HAP-1 (cell line): ENCODE measurements at regions not wholly inside any gene's neighbourhood (a gene's known extent, or its start where the extent isn't known, plus 50 kb on each side); places are given as distances from the start of the nearest gene placed in this dataset.
A peak's percentile ranks its signal among the peaks of the same experiment; 100 is the strongest.
"Not testable (repeated sequence)": the region's sequence is repeated elsewhere in the genome, so short reads cannot be mapped to it uniquely, and the experiment has no call there.

Experiments used
- DNase-seq, 2 experiments: peaks; one replicate each; pipeline ENCODE4 v3.0.0-alpha.2; 2016 to 2020; ENCODE audit warnings: low spot score in 2 of 2
- H3K27me3 ChIP-seq: fragments of 250-450 bp; sonication (Bioruptor Pico); 2 replicates; pipeline ENCODE4 v1.5.1; 2020; ENCODE audit warnings: low read depth, mild to moderate bottlenecking, moderate library complexity
- H3K36me3 ChIP-seq: fragments of 250-450 bp; sonication (Bioruptor Pico); replicated peaks from 2 replicates; pipeline ENCODE4 v1.5.1; 2020; ENCODE audit warnings: mild to moderate bottlenecking
- H3K4me1 ChIP-seq: fragments of 250-450 bp; sonication (Bioruptor Pico); 2 replicates; pipeline ENCODE4 v1.5.1; 2020; ENCODE audit warnings: mild to moderate bottlenecking
- H3K4me3 ChIP-seq: fragments of 250-450 bp; sonication (Bioruptor Pico); 2 replicates; pipeline ENCODE4 v1.5.1; 2020; ENCODE audit warnings: mild to moderate bottlenecking, moderate library complexity
- H3K9me3 ChIP-seq: fragments of 250-450 bp; sonication (Bioruptor Pico); 2 replicates; pipeline ENCODE4 v1.5.1; 2020; ENCODE audit warnings: mild to moderate bottlenecking, moderate library complexity
- in situ Hi-C: fragments of 300-500 bp; cut with MboI; formaldehyde crosslinking; loops from 3 replicates; pipeline ENCODE4 v1.14.3; 2020; ENCODE audit warnings: low sequenced_read_pairs, inconsistent platforms, mixed read lengths

DNA sequence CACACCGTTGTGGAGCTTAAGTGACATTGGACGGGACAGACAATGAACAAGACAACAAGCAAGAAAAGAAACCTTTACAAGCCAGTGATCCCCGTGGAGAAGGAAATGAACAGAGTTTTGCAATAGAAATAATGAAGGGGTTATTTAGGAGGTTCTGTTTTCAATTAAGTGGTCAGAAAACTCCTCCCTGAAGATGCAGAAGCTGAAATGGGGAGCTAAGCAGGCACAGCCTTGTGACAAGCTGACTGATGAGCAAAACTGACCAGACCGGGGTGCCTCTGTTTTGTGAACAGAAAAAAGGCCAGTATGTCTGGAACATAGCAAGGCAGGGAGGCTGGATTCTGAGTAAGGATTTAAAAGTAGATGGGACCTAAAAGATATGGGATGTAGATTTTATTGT lies 299.8 kb upstream of the POM121L12 start:
- Histone ChIP-seq H3K36me3 (no peaks in the 10 kb centered on the region), H3K27me3 (no peaks in the 10 kb centered on the region), H3K9me3 (no peaks in the 10 kb centered on the region), H3K4me1 (no peaks in the 10 kb centered on the region), H3K4me3 (no peak overlapping the region)
- in situ Hi-C loops = no loop called here
- DNase-seq = no peak

DNA sequence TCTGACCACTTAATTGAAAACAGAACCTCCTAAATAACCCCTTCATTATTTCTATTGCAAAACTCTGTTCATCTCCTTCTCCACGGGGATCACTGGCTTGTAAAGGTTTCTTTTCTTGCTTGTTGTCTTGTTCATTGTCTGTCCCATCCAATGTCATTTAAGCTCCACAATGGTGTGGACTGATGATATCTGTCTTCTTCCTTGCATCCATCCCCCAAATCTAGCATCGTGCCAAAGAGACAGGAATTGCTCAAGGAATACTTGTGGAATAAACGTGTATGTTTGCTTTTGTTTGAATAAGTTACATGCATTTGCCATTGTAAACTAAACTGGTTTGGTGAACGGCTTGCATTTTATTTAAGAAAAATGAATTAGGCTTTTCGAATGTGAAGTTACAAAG lies 306.8 kb upstream of the POM121L12 start:
- H3K9me3 ChIP-seq, H3K4me3 ChIP-seq, in situ Hi-C loops, DNase-seq, H3K4me1 ChIP-seq, H3K27me3 ChIP-seq, H3K36me3 ChIP-seq: not testable (repeated sequence)

DNA sequence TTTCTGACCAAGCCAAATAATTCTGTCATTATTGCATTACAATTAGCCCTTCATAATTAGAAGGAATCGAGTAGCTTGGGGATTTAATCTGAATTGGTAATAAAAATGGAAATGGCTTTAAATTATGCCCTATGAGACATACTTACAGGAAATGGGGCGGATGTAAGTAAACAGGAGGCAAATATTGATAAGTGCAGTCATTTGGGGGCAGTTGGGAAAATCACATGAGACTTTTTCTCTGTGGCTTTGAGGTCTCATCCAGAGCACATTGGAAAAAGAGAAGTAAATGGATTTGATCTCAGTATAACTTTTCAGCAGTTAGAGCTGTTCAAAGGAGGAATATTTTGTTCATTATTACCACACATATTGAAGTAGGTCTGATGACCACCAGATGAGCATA lies 307.8 kb upstream of the POM121L12 start:
- Histone ChIP-seq H3K4me1 (no peaks in the 10 kb centered on the region), H3K36me3 (no peaks in the 10 kb centered on the region)
- in situ Hi-C loops = no loop called here

DNA sequence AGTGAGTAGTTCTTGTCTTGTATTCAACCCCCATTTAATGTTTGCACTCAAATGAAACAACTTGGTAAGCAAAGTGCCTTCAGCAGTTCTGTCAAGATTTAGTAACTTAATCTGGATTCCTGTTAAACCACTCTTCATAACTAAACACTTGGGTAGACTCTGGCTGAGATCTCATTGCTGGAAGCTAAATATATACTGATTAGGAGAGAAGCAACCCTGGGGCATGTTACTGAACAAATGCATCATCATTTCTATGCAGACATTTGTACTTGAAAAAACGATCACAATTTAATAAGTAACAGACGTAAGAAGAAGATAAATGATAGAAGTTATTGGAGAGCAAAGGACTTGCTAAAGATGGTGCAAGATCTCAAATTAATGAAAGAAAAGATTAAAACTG lies 308.4 kb upstream of the POM121L12 start:
- H3K4me1 ChIP-seq = no peaks in the 10 kb centered on the region
- no peaks in the 10 kb centered on the region for H3K27me3 ChIP-seq
- no peak overlapping the region for H3K4me3 ChIP-seq
- DNase-seq = no peak
- H3K36me3 ChIP-seq = no peaks in the 10 kb centered on the region
- in situ Hi-C loops = no loop called here
- H3K9me3 ChIP-seq = no peaks in the 10 kb centered on the region

More for the DNA sequence above, 307.8 kb upstream of the POM121L12 start:
- no peak overlapping the region for H3K4me3 ChIP-seq
- H3K9me3 ChIP-seq = no peaks in the 10 kb centered on the region
- H3K27me3 ChIP-seq = no peaks in the 10 kb centered on the region
- no peak for DNase-seq

DNA sequence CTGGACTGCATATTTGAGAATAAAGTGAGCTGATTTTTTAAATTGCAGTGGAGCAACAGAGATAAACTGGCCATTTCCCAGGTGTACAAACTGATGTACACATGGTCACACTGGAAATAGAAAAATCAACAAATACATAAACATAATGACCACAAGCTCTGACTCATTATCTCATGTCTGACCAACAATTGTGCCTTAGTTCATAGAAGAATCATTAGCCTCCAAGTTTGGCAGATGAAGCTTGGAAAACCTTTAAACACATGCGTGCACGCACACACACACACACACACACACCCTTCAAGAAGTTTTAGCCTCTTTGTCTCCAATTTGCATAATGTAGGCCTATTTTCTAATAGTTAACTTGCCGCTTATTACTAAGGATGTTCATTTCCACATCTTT lies 308.9 kb upstream of the POM121L12 start:
- H3K4me1 ChIP-seq = no peaks in the 10 kb centered on the region

DNA sequence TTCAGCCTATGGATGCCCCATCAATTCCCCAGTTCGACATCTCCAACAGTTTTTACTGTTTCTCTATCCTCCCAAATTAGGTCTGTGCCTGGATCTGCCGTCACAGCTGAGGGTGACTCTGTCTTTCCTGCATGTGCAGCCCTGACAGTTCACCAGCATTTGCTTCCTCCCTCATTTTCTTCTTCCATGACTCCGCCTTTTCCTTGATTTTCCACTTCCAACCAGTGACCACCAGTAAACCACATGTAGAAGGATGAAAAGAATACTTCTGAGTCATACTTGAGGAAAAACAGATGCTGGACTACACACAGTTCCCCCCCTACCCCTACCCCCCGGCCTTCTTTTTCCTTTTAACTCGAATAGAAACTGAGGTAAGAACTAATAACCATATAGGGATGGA lies 311.8 kb upstream of the POM121L12 start:
- H3K4me1 ChIP-seq = no peaks in the 10 kb centered on the region
- H3K4me3 ChIP-seq = no peak overlapping the region
- in situ Hi-C loops = no loop called here
- H3K36me3 ChIP-seq = no peaks in the 10 kb centered on the region
- no peaks in the 10 kb centered on the region for H3K27me3 ChIP-seq
- no peaks in the 10 kb centered on the region for H3K9me3 ChIP-seq
- DNase-seq = no peak

More for the DNA sequence above, 308.9 kb upstream of the POM121L12 start:
- Histone ChIP-seq H3K9me3 (no peaks in the 10 kb centered on the region), H3K36me3 (no peaks in the 10 kb centered on the region), H3K4me3 (no peak overlapping the region), H3K27me3 (no peaks in the 10 kb centered on the region)
- DNase-seq = no peak
- in situ Hi-C loops = no loop called here

DNA sequence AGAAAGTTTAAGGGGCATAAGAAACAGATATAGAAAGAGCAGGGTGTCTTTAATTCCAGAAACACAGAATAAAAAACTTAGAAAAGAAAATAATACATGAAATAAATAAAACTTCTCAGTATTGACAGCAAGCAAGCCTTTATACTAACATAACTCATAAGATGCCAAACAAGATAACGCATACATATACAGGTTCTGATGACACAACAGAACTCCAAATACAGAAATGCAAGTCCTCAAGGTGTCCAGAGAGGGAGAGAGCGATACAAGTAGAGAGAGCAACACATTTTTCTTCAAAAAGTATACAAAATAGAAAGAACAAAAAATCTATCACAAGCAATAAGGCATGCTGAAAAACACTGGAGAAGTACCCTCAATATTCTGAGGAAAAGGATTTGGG lies 314.6 kb upstream of the POM121L12 start:
- in situ Hi-C loops = no loop called here
- H3K4me3 ChIP-seq = no peak overlapping the region
- no peaks in the 10 kb centered on the region for H3K4me1 ChIP-seq
- H3K36me3 ChIP-seq = no peaks in the 10 kb centered on the region
- H3K27me3 ChIP-seq = no peaks in the 10 kb centered on the region
- no peak for DNase-seq
- H3K9me3 ChIP-seq = no peaks in the 10 kb centered on the region

DNA sequence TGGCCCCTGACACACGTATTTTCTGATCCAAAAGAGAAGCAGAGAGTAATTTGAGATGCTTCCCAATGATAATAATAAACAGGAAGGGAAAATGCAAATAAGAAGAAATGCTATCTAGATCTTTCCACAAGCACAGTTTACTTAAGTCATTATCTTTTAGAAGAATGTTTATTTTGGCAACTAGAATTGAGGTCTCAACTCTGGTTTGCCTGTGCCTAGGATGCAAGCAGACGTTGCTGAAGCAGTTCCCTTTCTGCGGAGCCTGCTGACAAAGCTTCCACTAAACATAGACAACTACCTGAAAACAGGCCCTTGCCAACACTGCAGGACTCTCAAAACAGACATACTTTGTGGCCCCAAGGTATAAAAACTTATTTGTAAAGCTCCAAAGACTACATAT lies 315.8 kb upstream of the POM121L12 start:
- no peak overlapping the region for H3K4me3 ChIP-seq
- no peaks in the 10 kb centered on the region for H3K36me3 ChIP-seq
- H3K27me3 ChIP-seq = no peaks in the 10 kb centered on the region
- DNase-seq = no peak
- no peaks in the 10 kb centered on the region; the same call in 1 of the 2 replicates for H3K9me3 ChIP-seq
- no peaks in the 10 kb centered on the region for H3K4me1 ChIP-seq
- in situ Hi-C loops = no loop called here

DNA sequence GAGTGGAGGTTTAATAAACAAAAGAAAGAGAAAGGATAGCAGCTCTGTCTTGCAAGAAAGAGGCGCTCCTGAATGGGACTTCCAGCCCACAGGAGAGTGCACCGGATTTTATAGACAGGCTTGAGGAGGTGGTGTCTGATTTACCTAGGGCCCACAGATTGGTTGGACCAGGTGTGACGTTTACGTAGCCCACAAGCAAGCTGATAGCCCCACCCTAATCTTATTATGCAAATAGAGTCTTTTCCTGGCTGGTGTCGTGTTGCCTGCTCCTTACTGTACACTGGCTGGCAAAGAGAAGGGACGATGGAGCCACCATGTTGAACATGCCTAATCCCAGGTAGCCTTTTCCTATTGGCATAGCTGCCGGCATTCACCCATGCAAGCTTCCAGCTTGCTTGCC lies 319.7 kb upstream of the POM121L12 start:
- Histone ChIP-seq H3K9me3 (no peaks in the 10 kb centered on the region; the same call in 1 of the 2 replicates), H3K4me1 (no peaks in the 10 kb centered on the region), H3K27me3 (no peaks in the 10 kb centered on the region), H3K36me3 (no peaks in the 10 kb centered on the region), H3K4me3 (no peak overlapping the region)
- in situ Hi-C loops = no loop called here
- peak in 1 of 2 experiments; percentile 25 for DNase-seq

DNA sequence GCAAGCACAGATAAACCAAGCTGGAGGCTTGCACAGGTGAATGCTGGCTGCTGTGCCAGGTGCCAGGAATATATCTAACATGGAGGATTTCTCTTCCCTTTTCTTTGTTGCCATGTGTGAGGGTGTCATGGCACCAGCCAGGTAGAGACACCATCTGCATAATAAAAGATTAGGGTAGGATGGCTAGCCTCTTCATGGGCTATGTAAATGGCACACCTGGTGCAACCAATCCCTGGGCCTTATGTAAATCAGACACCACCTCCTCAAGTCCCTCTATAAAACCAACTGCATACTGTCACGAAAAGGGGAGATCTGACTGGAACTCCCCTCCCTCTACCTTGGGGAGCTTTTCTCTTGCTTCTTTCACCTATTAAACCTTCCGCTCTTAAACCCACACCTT lies 322.5 kb upstream of the POM121L12 start:
- Histone ChIP-seq H3K4me3 (no peak overlapping the region), H3K9me3 (no peaks in the 10 kb centered on the region; the same call in 1 of the 2 replicates), H3K27me3 (no peaks in the 10 kb centered on the region), H3K4me1 (no peaks in the 10 kb centered on the region), H3K36me3 (no peaks in the 10 kb centered on the region)
- no peak for DNase-seq
- in situ Hi-C loops = no loop called here

DNA sequence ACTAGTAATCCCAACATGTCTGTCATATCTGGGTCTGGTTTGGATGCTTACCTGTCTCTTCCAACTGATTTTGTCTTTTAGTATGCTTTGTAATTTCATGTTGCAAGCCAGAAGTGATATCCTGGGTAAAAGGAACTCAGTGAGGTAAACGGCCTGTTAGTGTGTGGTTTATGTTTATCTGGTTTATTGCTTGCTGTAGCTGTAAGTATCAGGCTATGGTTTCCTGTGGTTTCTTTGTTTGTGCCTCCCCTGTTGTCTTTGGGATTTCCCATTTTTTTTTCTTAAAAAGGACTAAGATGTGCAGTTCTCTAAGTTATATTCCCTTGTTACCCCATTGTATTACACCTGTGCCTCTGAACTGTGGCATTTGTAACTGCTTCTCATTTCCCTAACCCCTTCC lies 323.5 kb upstream of the POM121L12 start:
- no peaks in the 10 kb centered on the region; the same call in 1 of the 2 replicates for H3K9me3 ChIP-seq
- H3K4me1 ChIP-seq = no peaks in the 10 kb centered on the region
- in situ Hi-C loops = no loop called here
- no peak overlapping the region for H3K4me3 ChIP-seq
- H3K27me3 ChIP-seq = no peaks in the 10 kb centered on the region
- no peaks in the 10 kb centered on the region for H3K36me3 ChIP-seq
- no peak for DNase-seq

DNA sequence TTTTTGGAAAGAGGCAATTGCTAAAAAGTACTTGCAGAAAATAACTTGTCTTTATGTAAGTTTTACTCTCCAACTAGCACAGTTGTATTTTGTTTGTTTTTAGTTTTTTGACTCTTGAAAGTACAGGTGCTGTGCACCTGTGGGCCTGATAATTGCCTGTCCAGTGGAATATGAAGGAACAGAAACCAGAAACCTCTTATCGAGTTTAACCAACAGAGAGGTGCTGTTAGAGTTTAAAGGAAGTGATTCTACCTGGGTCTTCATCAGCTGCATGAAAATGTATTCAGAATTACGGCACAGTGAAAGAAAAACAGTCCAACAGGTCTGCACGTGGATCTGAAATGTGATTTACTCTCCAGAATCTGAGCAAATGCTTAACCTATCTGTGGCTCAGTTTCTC lies 326.6 kb upstream of the POM121L12 start:
- DNase-seq = no peak

DNA sequence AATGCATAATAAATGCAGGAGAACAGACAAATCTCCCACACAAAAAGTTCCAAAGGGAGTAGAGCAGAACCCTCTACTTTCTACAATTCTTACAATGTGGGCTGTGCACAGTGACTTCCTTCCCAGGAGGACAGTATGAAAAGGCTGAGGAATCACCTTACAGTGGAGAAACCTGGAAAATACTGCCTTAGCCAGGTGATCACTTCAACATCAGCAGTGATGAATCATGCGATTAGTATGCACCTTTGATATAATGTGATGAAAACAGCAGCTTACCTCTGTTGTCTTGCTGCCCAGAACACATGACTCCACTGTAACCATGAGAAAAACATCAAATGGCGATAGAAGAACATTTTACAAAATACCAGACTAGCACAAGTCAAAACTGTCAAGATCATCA lies 329.7 kb upstream of the POM121L12 start:
- DNase-seq = no peak
- Histone ChIP-seq H3K4me1 (no peaks in the 10 kb centered on the region), H3K9me3 (no peaks in the 10 kb centered on the region), H3K27me3 (no peaks in the 10 kb centered on the region), H3K36me3 (no peaks in the 10 kb centered on the region), H3K4me3 (no peak overlapping the region)
- in situ Hi-C loops = no loop called here

More for the DNA sequence above, 326.6 kb upstream of the POM121L12 start:
- in situ Hi-C loops = no loop called here
- no peaks in the 10 kb centered on the region for H3K9me3 ChIP-seq
- H3K36me3 ChIP-seq = no peaks in the 10 kb centered on the region
- H3K27me3 ChIP-seq = no peaks in the 10 kb centered on the region
- H3K4me3 ChIP-seq = no peak overlapping the region
- H3K4me1 ChIP-seq = no peaks in the 10 kb centered on the region

DNA sequence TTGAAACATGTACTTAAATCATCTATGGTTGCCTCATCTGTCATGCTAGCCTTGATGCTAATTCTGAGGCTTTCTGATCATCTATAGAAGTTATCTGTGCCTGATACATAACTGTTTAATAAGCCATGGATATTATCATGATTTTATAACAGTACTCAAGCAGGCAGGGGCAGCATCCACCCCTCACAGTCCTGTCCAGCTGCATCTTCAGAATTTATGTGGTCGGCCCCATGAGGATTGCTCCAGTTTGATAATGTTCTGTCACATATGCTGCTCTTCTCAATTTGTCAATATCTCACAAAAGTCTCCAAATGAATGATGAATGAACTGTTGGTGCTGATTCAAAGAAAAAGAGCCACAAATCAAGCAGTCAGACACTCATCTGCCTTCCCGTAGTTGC lies 335.1 kb upstream of the POM121L12 start:
- DNase-seq = no peak
- Histone ChIP-seq H3K9me3 (no peaks in the 10 kb centered on the region), H3K4me3 (no peak overlapping the region), H3K4me1 (no peaks in the 10 kb centered on the region), H3K27me3 (no peaks in the 10 kb centered on the region), H3K36me3 (no peaks in the 10 kb centered on the region)
- in situ Hi-C loops = no loop called here

DNA sequence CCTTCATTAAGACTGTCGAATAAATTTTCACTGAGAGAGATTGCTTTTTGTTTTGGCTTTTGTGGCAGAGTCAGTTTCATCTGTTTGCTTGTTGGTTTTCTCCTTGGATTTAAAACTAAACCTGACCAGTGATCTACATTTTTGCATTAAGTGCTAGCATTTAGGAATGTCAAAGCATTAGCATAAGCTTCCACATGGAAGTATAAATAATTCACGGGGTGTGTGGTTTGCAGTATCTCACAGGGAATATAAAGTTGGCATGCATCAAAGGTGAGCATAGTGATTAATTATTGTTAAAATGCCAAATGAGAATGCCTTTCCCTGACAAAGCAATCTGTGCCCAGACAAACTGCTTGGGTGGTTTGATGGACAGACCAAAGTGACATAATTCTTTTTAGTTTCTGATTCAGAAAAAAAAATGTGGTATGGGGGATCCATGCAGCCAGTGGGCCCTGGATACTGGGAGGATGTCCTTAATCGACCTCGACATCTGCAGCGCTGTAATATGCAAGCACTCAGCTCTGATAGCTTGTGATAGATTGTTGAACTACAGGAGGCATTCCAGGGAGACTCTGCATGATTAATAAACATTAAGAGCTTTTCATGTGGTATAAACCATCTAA lies 339.3 kb upstream of the POM121L12 start:
- Histone ChIP-seq H3K4me3 (no peak overlapping the region), H3K36me3 (no peaks in the 10 kb centered on the region), H3K9me3 (no peaks in the 10 kb centered on the region), H3K4me1 (no peaks in the 10 kb centered on the region), H3K27me3 (no peaks in the 10 kb centered on the region)
- DNase-seq = peak in 1 of 2 experiments; percentile 3
- in situ Hi-C loops = no loop called here
